Central memory CD8-positive, alpha-beta T cell (primary cell): ENCODE measurements at regions not wholly inside any gene's neighbourhood (a gene's known extent, or its start where the extent isn't known, plus 50 kb on each side); places are given as distances from the start of the nearest gene placed in this dataset.
"Not testable (repeated sequence)": the region's sequence is repeated elsewhere in the genome, so short reads cannot be mapped to it uniquely, and the experiment has no call there.

Experiments
- ATAC-seq: fragments of 150-1000 bp; cut with Tn5 transposase; replicated peaks from 2 replicates; pipeline ENCODE4 v1.10.0; 2022; ENCODE audit warnings: mild to moderate bottlenecking, moderate FRiP score, moderate number of reproducible peaks; ENCODE audit not compliant: poor library complexity, severe bottlenecking; ENCODE audit errors: extremely low read depth
- DNase-seq, 2 donors: peaks; one replicate each; pipeline ENCODE4 v3.0.0; 2021; ENCODE audit warnings: low spot score in 2 of 2
- H3K27ac Mint-ChIP-seq: one replicate; pipeline ENCODE4 v1.8.0; 2022; ENCODE audit warnings: low read depth, mild to moderate bottlenecking, moderate library complexity, mixed read lengths
- H3K27me3 Mint-ChIP-seq: one replicate; pipeline ENCODE4 v1.8.0; 2022; ENCODE audit warnings: mixed read lengths
- H3K36me3 Mint-ChIP-seq: one replicate; pipeline ENCODE4 v1.8.0; 2022; ENCODE audit warnings: mild to moderate bottlenecking, moderate library complexity, mixed read lengths; ENCODE audit not compliant: insufficient read depth
- H3K4me1 Mint-ChIP-seq: one replicate; pipeline ENCODE4 v1.8.0; 2022; ENCODE audit warnings: mixed read lengths
- H3K4me3 Mint-ChIP-seq: one replicate; pipeline ENCODE4 v1.8.0; 2022; ENCODE audit warnings: mild to moderate bottlenecking, moderate library complexity, mixed read lengths
- H3K9me3 Mint-ChIP-seq: one replicate; pipeline ENCODE4 v1.8.0; 2022; ENCODE audit warnings: mixed read lengths

GRCh38 chr7:32648408-32649156 is 153.3 kb downstream of the AVL9 start:
- no peaks in the 10 kb centered on the region for H3K9me3 Mint-ChIP-seq
- ATAC-seq (no peak), DNase-seq (no peak)
- peaks cover 76% of the 10 kb centered on the region for H3K27me3 Mint-ChIP-seq
- no peak overlapping the region for H3K4me3 Mint-ChIP-seq
- H3K27ac Mint-ChIP-seq = no peak overlapping the region
- no peaks in the 10 kb centered on the region for H3K4me1 Mint-ChIP-seq
- H3K36me3 Mint-ChIP-seq = no peaks in the 10 kb centered on the region

DNA sequence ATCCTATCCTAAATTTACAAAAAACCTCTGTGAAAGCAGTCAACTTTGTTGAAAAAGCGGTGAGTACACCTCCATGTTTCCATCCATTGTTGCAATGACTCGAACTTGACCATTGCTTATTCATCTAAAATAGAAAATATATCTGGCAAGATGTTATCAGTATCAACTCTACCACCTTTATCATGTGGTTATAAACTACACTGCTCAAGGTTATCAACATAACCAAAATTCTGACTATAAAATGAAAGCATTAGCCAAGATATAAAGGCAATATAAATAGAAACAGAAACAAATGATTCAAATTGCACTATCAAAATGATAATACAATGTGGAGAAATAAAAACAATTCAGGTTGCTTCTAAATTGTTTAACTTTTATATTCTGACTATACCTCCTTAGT is 150.0 kb downstream of the AVL9 start:
- not testable (repeated sequence) for H3K4me3 Mint-ChIP-seq, DNase-seq, ATAC-seq, H3K27ac Mint-ChIP-seq, H3K4me1 Mint-ChIP-seq, H3K36me3 Mint-ChIP-seq, H3K9me3 Mint-ChIP-seq
- H3K27me3 Mint-ChIP-seq = peaks cover 71% of the 10 kb centered on the region

DNA sequence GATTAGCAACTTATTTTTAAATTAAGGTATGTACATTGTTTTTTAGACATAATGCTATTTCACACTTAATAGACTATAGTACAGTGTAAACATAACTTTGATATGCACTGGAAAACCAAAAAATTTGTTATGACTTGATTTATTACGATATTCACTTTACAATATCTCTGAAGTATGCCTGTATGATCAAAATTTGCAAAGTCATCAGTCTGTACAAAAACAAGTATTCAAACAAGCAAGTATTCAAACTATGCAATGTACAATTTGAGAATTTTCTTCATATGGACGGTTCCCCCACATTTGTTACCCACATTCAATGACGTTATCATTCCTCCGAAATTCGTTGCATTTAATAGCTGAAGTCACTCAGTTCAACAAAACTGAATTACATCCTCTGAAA is 147.9 kb downstream of the AVL9 start:
- Mint-ChIP-seq H3K27me3 (peaks cover 50% of the 10 kb centered on the region), H3K36me3 (no peaks in the 10 kb centered on the region), H3K4me3 (no peak overlapping the region), H3K4me1 (no peaks in the 10 kb centered on the region), H3K9me3 (no peaks in the 10 kb centered on the region), H3K27ac (no peak overlapping the region)
- no peak for DNase-seq
- ATAC-seq = no peak

DNA sequence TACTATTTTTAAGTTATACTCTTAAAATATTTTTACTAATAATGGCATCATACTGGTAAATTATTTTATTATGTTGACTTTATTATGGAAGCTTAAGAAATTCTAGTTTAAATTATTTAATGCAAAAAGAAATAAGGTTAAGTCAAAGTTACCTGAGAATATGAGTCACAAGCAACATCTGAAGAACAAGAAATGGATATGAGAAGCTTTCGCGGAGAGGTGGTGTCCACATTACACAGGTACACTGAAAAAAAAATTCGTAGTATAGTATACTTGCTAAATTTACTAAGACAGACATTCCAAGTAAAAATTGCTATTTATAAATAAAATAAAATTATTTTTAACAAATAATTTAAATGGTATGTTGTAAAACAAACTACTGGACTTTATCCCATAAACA is 143.8 kb downstream of the AVL9 start:
- Mint-ChIP-seq H3K9me3 (no peaks in the 10 kb centered on the region), H3K4me1 (no peaks in the 10 kb centered on the region), H3K27ac (no peak overlapping the region), H3K4me3 (no peak overlapping the region), H3K36me3 (no peaks in the 10 kb centered on the region), H3K27me3 (peaks cover 33% of the 10 kb centered on the region)
- ATAC-seq (no peak), DNase-seq (no peak)

- not testable (repeated sequence) for ATAC-seq, H3K36me3 Mint-ChIP-seq, DNase-seq, H3K27ac Mint-ChIP-seq, H3K4me3 Mint-ChIP-seq, H3K9me3 Mint-ChIP-seq, H3K4me1 Mint-ChIP-seq
- H3K27me3 Mint-ChIP-seq = peaks cover 31% of the 10 kb centered on the region
Observed at GRCh38 chr7:32638479-32639121, 143.3 kb downstream of the AVL9 start.
